Esophagus squamous epithelium (tissue), 5 donors: ENCODE measurements at regions not wholly inside any gene's neighbourhood (a gene's known extent, or its start where the extent isn't known, plus 50 kb on each side); places are given as distances from the start of the nearest gene placed in this dataset.
"Not testable (repeated sequence)": the region's sequence is repeated elsewhere in the genome, so short reads cannot be mapped to it uniquely, and the experiment has no call there.

Experiments
- DNase-seq: peaks from one replicate; lab custom pipeline; 2025; lab: John Stamatoyannopoulos, UW
- H3K27ac ChIP-seq, 4 donors: fragments of 200-600 bp; sonication (generic); one replicate each; pipeline ENCODE4 v1.5.1; 2016 to 2019; ENCODE audit warnings: mild to moderate bottlenecking in 1 of 4
- H3K27me3 ChIP-seq, 4 donors: fragments of 200-600 bp; sonication (generic); 1 replicate in 3 of 4; 2 replicates in 1 of 4; pipeline versions ENCODE4 v1.5.1 to v1.6.0; 2017 to 2021; ENCODE audit warnings: antibody characterized with exemption in 1 of 4
- H3K36me3 ChIP-seq, 3 donors: fragments of 200-600 bp; sonication (generic); one replicate each; pipeline ENCODE4 v1.5.1; 2016 to 2019
- H3K4me1 ChIP-seq, 3 donors: fragments of 200-600 bp; sonication (generic); one replicate each; pipeline ENCODE4 v1.5.1; 2017 to 2019
- H3K4me3 ChIP-seq, 4 donors: fragments of 200-600 bp; sonication (generic); 1 replicate in 3 of 4; 2 replicates in 1 of 4; pipeline ENCODE4 v1.5.1; 2016 to 2019; ENCODE audit warnings: mild to moderate bottlenecking in 2 of 4, moderate library complexity in 1 of 4
- H3K9me3 ChIP-seq, 3 donors: fragments of 200-600 bp; sonication (generic); one replicate each; pipeline ENCODE4 v1.5.1; 2016 to 2019
- CTCF ChIP-seq, 6 experiments: fragments of 450-650 bp in 4 of 6; fragments of 200-600 bp in 2 of 6; sonication (generic) in 2 of 6; IDR thresholded peaks; one replicate each; pipeline ENCODE4 v1.5.1; 2016 to 2019; ENCODE audit warnings: antibody characterized with exemption in 6 of 6, mild to moderate bottlenecking in 4 of 6, moderate library complexity in 4 of 6
- POLR2A ChIP-seq, 4 donors: fragments of 450-650 bp; IDR thresholded peaks; one replicate each; pipeline ENCODE4 v1.6.1; 2017; ENCODE audit warnings: antibody characterized with exemption in 4 of 4, mild to moderate bottlenecking in 4 of 4, moderate library complexity in 3 of 4
- WGBS, 2 donors: methylation state at CpG; one replicate each; pipeline ENCODE4 v1.1.5; 2018; 5-methylcytosine and 5-hydroxymethylcytosine counted together
- intact Hi-C: fragments of 100-400 bp; cut with DNase I; formaldehyde crosslinking; loops from one replicate; pipeline ENCODE4 v1.15.0; 2022
- donor health status: DM: yes; HTN: yes; CAD: no.

GRCh38 chr7:32816409-32816948 is 75.1 kb downstream of the KBTBD2 start:
- H3K27me3 ChIP-seq, H3K27ac ChIP-seq, H3K4me1 ChIP-seq, H3K4me3 ChIP-seq, H3K9me3 ChIP-seq, intact Hi-C loops, H3K36me3 ChIP-seq, DNase-seq: not testable (repeated sequence)
- WGBS, 2 donors: 56 to 61% methylated on average over 6 of the region's 6 CpGs

- H3K27ac ChIP-seq, H3K4me3 ChIP-seq, H3K36me3 ChIP-seq, H3K27me3 ChIP-seq, DNase-seq, intact Hi-C loops, H3K9me3 ChIP-seq, H3K4me1 ChIP-seq: not testable (repeated sequence)
Observed at GRCh38 chr7:32814779-32815178, 76.8 kb downstream of the KBTBD2 start.

- intact Hi-C loops: no loop called here
- WGBS, 2 donors: 77 to 88% methylated on average over 2 of the region's 2 CpGs
Observed at GRCh38 chr7:32809871-32810270, 81.7 kb downstream of the KBTBD2 start.

GRCh38 chr7:32809347-32809746 is 82.2 kb downstream of the KBTBD2 start:
- H3K9me3 ChIP-seq: no peaks in the 10 kb centered on the region
- no peak for DNase-seq
- TF ChIP-seq CTCF (IDR thresholded peaks at IDR 0.05): no peak
- no peak for TF ChIP-seq POLR2A (IDR thresholded peaks at IDR 0.05)
- no peaks in the 10 kb centered on the region for H3K27me3 ChIP-seq
- H3K36me3 ChIP-seq: no peaks in the 10 kb centered on the region
- 92 to 94% methylated on average over 2 of the region's 2 CpGs for WGBS, 2 donors
- H3K27ac ChIP-seq: no peak overlapping the region
- no peak overlapping the region for H3K4me3 ChIP-seq
- no peaks in the 10 kb centered on the region for H3K4me1 ChIP-seq
- intact Hi-C loops: no loop called here

More at GRCh38 chr7:32809871-32810270, 81.7 kb downstream of the KBTBD2 start:
- no peaks in the 10 kb centered on the region for H3K4me1 ChIP-seq
- H3K9me3 ChIP-seq: no peaks in the 10 kb centered on the region
- no peak overlapping the region for H3K4me3 ChIP-seq
- TF ChIP-seq POLR2A (IDR thresholded peaks at IDR 0.05): no peak
- TF ChIP-seq CTCF (IDR thresholded peaks at IDR 0.05): no peak
- no peaks in the 10 kb centered on the region for H3K36me3 ChIP-seq
- no peak overlapping the region for H3K27ac ChIP-seq
- no peak for DNase-seq
- H3K27me3 ChIP-seq: no peaks in the 10 kb centered on the region

GRCh38 chr7:32803406-32804141 is 88.0 kb downstream of the KBTBD2 start:
- intact Hi-C loops: no loop called here
- 92 to 96% methylated on average over 1 of the region's 1 CpG for WGBS, 2 donors
- Histone ChIP-seq H3K27ac (no peak overlapping the region), H3K4me1 (peaks cover 0 to 3% (median 0%) of the 10 kb centered on the region in 3 donors), H3K9me3 (peaks cover 0 to 10% (median 4%) of the 10 kb centered on the region in 3 donors), H3K36me3 (no peaks in the 10 kb centered on the region), H3K4me3 (no peak overlapping the region), H3K27me3 (no peaks in the 10 kb centered on the region)
- TF ChIP-seq POLR2A (IDR thresholded peaks at IDR 0.05): no peak
- no peak for TF ChIP-seq CTCF (IDR thresholded peaks at IDR 0.05)
- no peak for DNase-seq

GRCh38 chr7:32802305-32802910 is 89.2 kb downstream of the KBTBD2 start:
- H3K27me3 ChIP-seq: no peaks in the 10 kb centered on the region
- no peak overlapping the region for H3K27ac ChIP-seq
- no peak for TF ChIP-seq CTCF (IDR thresholded peaks at IDR 0.05)
- TF ChIP-seq POLR2A (IDR thresholded peaks at IDR 0.05): no peak
- H3K4me3 ChIP-seq: no peak overlapping the region
- peaks cover 0 to 10% (median 4%) of the 10 kb centered on the region in 3 donors for H3K9me3 ChIP-seq
- intact Hi-C loops: no loop called here
- WGBS, 2 donors: 82 to 91% methylated on average over 3 of the region's 3 CpGs
- H3K4me1 ChIP-seq: peaks cover 0 to 3% (median 0%) of the 10 kb centered on the region in 3 donors
- no peaks in the 10 kb centered on the region for H3K36me3 ChIP-seq
- DNase-seq: no peak

GRCh38 chr7:32793053-32793452 is 98.5 kb downstream of the KBTBD2 start:
- H3K27ac ChIP-seq, H3K4me1 ChIP-seq, H3K36me3 ChIP-seq, H3K9me3 ChIP-seq, DNase-seq, intact Hi-C loops, H3K27me3 ChIP-seq, H3K4me3 ChIP-seq: not testable (repeated sequence)
- 50% methylated on average over 1 of the region's 5 CpGs; no CpG with 5 or more reads in 1 of the 2 donors for WGBS, 2 donors

- DNase-seq, intact Hi-C loops, H3K4me3 ChIP-seq, H3K36me3 ChIP-seq, H3K27me3 ChIP-seq, H3K4me1 ChIP-seq, H3K27ac ChIP-seq, H3K9me3 ChIP-seq: not testable (repeated sequence)
- WGBS, 2 donors: 56 to 59% methylated on average over 6 to 7 of the region's 7 CpGs
Observed at GRCh38 chr7:32790766-32791430, 100.7 kb downstream of the KBTBD2 start.
